ENCODE measurements at regions not wholly inside any gene's neighbourhood (a gene's known extent, or its start where the extent isn't known, plus 50 kb on each side); places are given as distances from the start of the nearest gene placed in this dataset.
"Not testable (repeated sequence)": the region's sequence is repeated elsewhere in the genome, so short reads cannot be mapped to it uniquely, and the experiment has no call there.

DNA sequence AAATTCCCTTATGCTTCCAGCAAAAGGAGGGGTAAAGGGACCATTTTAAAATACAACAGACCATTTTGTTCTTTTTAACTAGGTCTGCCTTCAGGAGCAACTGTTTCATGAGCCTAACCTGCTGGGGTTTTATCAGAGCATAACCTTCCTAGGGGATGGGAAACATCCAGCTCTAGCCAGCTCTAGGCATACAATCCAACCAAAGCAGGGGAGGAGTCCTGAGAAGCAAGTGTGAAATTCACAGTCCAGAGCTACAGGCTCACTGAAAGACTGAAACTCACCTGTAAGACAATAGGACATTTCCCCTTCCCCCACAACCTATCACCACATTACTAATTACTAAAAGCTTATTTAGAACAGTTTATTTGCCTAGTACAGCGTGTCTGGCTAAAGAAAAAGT is 1296.6 kb upstream of the DDX18 start:
- no peak overlapping the region for H3K4me3 ChIP-seq
- H3K9me3 ChIP-seq (ENCODE audit: low read depth) = no peaks in the 10 kb centered on the region
- H3K27ac ChIP-seq = no peak overlapping the region
- no peaks in the 10 kb centered on the region for H3K4me1 ChIP-seq (ENCODE audit: low read depth)
- no peak for DNase-seq (ENCODE audit: low read depth in 1 of 2, low spot score in 1 of 2)
- TF ChIP-seq, protein P1, sequence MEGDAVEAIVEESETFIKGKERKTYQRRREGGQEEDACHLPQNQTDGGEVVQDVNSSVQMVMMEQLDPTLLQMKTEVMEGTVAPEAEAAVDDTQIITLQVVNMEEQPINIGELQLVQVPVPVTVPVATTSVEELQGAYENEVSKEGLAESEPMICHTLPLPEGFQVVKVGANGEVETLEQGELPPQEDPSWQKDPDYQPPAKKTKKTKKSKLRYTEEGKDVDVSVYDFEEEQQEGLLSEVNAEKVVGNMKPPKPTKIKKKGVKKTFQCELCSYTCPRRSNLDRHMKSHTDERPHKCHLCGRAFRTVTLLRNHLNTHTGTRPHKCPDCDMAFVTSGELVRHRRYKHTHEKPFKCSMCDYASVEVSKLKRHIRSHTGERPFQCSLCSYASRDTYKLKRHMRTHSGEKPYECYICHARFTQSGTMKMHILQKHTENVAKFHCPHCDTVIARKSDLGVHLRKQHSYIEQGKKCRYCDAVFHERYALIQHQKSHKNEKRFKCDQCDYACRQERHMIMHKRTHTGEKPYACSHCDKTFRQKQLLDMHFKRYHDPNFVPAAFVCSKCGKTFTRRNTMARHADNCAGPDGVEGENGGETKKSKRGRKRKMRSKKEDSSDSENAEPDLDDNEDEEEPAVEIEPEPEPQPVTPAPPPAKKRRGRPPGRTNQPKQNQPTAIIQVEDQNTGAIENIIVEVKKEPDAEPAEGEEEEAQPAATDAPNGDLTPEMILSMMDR (IDR thresholded peaks at IDR 0.05; ENCODE audit: low read depth, low read length) = no peak
- H3K36me3 ChIP-seq = no peaks in the 10 kb centered on the region
- H3K27me3 ChIP-seq = no peaks in the 10 kb centered on the region

DNA sequence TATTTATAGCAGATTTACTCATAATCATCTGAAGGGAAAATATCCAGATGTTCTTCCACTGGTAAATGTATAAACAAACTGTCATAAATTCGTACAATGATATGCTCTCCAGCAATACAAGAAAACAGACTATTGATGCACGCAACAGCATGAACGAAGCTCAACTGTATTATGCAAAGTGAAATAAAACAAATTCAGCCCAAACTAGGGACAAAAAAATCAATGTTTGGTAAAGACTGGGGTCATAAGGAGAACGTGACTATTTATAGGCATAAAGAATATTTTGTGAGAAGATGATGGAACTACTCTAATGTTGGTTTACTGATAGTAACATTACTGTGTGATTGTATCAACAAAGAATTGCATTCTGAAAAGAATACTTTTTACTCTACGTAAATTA is 1276.7 kb upstream of the DDX18 start:
- Histone ChIP-seq H3K36me3 (no peaks in the 10 kb centered on the region), H3K4me1 (ENCODE audit: low read depth) (no peaks in the 10 kb centered on the region), H3K27me3 (no peaks in the 10 kb centered on the region), H3K27ac (no peak overlapping the region), H3K4me3 (no peak overlapping the region), H3K9me3 (ENCODE audit: low read depth) (no peaks in the 10 kb centered on the region)
- DNase-seq (ENCODE audit: low read depth in 1 of 2, low spot score in 1 of 2) = no peak
- TF ChIP-seq, protein P1 (IDR thresholded peaks at IDR 0.05; ENCODE audit: low read depth, low read length) = no peak

DNA sequence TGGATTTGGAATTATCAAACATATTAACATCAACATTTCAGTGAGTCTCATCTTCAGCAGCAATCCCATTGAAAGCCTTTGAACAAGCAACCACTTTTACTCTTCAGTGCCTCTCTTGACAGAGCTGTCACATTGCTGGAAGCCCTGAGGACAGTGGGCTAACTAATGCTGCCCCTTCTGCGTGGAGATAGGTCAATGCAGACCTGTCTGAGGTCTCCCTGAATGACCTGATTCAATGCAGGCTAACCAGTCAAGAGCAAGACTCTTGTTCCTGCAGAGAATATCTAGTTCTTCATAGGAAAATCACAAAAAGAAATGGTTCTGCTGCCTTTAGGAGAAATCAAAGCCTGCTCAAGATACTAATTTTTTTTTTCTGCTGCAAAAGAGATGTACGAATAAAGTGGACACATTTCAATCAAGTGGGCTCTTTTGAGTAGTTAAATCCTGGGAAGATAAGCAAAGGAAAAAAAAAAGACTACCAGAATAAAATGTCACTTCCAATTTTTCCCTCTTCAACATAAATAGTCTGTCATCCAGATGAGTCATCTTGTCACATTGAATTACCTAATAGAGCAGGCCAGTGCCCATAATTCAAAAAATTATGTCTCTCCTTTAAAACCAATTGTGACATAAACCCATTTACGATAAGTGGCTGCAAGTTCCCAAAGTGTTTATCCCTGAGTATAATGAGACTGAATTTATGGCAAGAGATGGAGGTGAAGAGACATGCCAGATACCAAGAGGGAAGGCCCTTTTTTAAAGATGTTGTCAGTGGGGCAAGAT is 1269.0 kb upstream of the DDX18 start:
- Histone ChIP-seq H3K9me3 (ENCODE audit: low read depth) (no peaks in the 10 kb centered on the region), H3K4me3 (no peak overlapping the region), H3K27me3 (no peaks in the 10 kb centered on the region), H3K4me1 (ENCODE audit: low read depth) (no peaks in the 10 kb centered on the region), H3K27ac (no peak overlapping the region), H3K36me3 (no peaks in the 10 kb centered on the region)
- DNase-seq (ENCODE audit: low read depth in 1 of 2, low spot score in 1 of 2) = no peak
- TF ChIP-seq, protein P1 (IDR thresholded peaks at IDR 0.05; ENCODE audit: low read depth, low read length) = no peak

DNA sequence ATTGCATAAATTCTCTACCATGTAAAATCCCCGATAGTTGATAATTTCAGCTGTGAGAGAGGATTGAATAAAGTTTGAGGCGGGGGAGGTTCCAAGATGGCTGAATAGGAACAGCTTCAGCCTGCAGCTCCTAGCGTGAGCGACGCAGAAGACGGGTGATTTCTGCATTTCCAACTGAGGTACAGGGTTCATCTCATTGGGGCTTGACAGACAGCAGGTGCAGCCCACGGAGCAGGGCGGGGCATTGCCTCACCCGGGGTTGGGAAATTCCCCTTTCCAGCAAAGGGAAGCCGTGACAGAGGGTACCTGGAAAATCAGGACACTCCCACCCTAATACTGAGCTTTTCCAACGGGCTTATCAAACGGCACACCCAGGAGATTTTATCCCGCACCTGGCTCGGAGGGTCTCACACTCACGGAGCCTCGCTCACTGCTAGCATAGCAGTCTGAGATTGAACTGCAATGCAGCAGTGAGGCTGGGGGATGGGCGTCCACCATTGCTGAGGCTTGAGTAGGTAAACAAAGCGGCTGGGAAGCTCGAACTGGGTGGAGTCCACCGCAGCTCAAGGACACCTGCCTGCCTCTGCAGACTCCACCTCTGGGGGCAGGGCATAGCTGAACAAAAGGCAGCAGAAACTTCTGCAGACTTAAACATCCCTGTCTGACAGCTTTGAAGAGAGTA is 1261.6 kb upstream of the DDX18 start:
- not testable (repeated sequence) for H3K27me3 ChIP-seq; H3K4me3 ChIP-seq; H3K36me3 ChIP-seq; DNase-seq (ENCODE audit: low read depth in 1 of 2, low spot score in 1 of 2); H3K4me1 ChIP-seq (ENCODE audit: low read depth); H3K9me3 ChIP-seq (ENCODE audit: low read depth); H3K27ac ChIP-seq

DNA sequence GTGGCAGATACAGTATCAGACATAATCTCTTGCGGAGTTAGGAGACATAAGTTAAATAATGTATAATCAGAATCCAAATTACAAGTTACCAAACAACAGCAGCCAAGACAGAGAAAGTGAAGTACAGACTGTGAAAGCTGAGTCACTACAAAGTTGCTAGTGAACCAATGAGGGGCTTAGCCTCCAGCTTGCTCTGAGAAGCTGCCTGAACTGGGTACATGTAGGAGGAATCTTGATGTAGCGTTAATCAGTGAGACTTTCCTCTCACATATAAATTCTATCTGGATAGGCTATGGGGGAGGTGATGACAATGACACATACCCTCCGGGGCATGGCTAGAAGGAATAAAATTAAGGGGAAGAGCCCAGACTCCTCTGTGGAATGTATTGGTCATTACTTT is 1234.3 kb upstream of the DDX18 start:
- no peaks in the 10 kb centered on the region for H3K4me1 ChIP-seq (ENCODE audit: low read depth)
- no peak overlapping the region for H3K27ac ChIP-seq
- TF ChIP-seq, protein P1 (IDR thresholded peaks at IDR 0.05; ENCODE audit: low read depth, low read length) = no peak
- no peaks in the 10 kb centered on the region for H3K9me3 ChIP-seq (ENCODE audit: low read depth)
- H3K36me3 ChIP-seq = no peaks in the 10 kb centered on the region
- no peaks in the 10 kb centered on the region for H3K27me3 ChIP-seq
- no peak for DNase-seq (ENCODE audit: low read depth in 1 of 2, low spot score in 1 of 2)
- H3K4me3 ChIP-seq = no peak overlapping the region

DNA sequence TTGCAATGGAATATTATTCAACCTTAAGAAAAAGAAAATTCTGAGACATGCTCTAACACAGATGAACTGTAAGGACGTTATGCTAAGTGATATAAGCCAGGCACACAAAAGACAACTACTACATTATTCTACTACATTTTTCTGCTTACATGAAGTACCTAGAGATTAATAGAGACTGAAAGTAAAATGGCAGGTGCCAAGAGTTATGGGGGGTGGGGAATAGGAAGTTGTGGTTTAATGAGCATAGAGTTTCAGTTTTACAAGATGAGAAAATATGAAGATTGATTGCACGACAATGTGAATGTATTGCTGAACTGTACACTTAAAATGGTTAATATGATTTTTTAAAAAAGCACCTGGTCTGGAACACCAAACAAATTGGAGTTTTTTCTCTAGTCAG is 1231.6 kb upstream of the DDX18 start:
- TF ChIP-seq, protein P1 (IDR thresholded peaks at IDR 0.05; ENCODE audit: low read depth, low read length) = no peak
- H3K27ac ChIP-seq = no peak overlapping the region
- H3K9me3 ChIP-seq (ENCODE audit: low read depth) = no peaks in the 10 kb centered on the region
- H3K36me3 ChIP-seq = no peaks in the 10 kb centered on the region
- no peaks in the 10 kb centered on the region for H3K4me1 ChIP-seq (ENCODE audit: low read depth)
- DNase-seq (ENCODE audit: low read depth in 1 of 2, low spot score in 1 of 2) = no peak
- no peaks in the 10 kb centered on the region for H3K27me3 ChIP-seq
- no peak overlapping the region for H3K4me3 ChIP-seq
